Activated T-cell treated with anti-CD3 and anti-CD28 coated beads, Interleukin-2, amount 50 U/mL, for 1 hour (primary cell): ENCODE measurements at regions not wholly inside any gene's neighbourhood (a gene's known extent, or its start where the extent isn't known, plus 50 kb on each side); places are given as distances from the start of the nearest gene placed in this dataset.
A peak's percentile ranks its signal among the peaks of the same experiment; 100 is the strongest.

ENCODE experiments used
- DNase-seq: peaks from one replicate; pipeline ENCODE4 v3.0.0-alpha.2; 2020

- DNase-seq, result no peak
Measured at GRCh38 chr1:84759756-84760155, 69.5 kb upstream of the SSX2IP start.

- no peak for DNase-seq
Measured at GRCh38 chr1:84758968-84759491, 68.8 kb upstream of the SSX2IP start.

- DNase-seq, result no peak
Measured at GRCh38 chr1:84758476-84758875, 68.2 kb upstream of the SSX2IP start.

GRCh38 chr1:84757301-84757700 is 67.0 kb upstream of the SSX2IP start:
- no peak for DNase-seq

DNA sequence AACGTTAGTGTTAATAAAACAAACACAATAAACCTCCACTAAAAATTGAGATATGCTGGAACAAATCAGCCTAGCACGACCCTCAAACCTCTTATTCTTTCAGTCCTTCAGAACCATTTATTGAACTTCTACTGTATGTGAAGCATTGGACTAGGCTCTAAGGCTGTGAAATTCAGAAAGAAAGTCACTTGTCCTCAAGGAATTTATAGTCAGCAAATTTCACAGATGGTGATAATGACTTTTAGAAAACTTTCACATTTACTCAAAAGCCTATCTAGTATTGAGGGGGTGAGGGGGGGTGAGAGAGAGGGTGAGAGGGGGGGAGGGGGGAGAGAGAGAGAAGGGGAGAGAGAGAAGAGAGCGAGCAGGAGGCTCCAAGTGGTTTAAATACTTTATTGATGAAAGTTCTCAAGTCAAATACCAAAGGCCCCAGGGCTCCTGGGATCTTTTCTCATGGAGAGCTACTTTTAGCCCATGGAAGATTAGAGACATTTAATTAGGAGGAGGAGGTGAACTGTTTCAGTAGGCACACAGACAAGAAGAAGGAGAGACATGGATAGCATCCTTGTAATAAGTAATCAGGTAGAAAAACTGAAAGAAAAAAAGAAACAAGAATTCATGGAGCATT is 66.3 kb upstream of the SSX2IP start:
- no peak for DNase-seq

DNA sequence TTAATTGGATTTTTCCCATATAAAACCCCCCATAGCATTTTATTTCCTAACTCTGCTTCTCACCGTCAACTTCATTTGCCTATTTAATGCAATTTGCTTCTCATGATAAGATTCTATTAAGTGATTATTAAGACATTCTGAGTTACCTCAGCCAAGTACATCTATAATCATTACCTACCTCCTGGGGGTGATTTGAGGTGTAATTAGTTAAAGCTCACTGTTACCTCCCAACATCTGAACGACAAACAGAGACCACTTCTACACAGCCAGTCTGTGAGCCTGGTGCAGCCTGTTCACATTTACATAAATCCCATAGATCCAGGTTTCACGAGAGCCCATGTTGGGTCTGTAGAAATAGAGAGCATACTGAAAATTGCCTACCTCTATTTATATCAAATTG is 65.7 kb upstream of the SSX2IP start:
- DNase-seq, result no peak

DNA sequence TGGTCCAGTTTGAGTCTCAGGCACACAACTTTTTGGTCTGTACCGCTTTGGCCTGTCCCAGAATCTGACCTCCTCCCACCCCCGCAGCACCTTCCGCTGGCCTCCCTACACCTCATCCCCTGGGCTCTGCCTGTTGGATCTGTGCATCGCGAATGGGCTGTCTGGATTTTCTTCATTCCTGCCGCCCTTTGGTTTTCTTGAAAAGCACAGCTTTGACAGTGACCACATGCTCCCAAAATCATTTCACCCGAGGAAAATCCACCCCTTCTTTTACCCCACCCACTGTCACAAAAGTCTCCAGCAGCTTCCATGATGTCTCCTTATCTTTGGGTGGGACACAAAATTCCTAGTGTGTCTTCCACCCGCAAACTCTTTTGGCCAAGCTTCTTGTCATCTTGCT is 65.0 kb upstream of the SSX2IP start:
- no peak for DNase-seq

DNA sequence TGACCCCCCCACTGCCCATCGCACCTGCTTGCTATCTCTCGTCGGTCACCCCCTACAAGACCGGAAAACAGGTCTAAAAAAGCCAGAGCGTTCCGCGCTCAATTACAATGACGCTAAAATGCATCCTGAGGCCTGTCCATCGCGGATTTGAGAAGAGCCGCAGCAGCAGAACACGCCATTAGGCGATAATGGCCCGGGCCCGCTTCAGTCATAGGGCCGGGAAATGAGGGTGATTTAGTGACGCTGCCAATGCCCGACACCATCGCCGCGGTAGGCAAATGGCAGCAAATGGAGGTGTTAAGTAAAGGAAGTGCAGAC is 64.1 kb upstream of the SSX2IP start:
- DNase-seq, result no peak

DNA sequence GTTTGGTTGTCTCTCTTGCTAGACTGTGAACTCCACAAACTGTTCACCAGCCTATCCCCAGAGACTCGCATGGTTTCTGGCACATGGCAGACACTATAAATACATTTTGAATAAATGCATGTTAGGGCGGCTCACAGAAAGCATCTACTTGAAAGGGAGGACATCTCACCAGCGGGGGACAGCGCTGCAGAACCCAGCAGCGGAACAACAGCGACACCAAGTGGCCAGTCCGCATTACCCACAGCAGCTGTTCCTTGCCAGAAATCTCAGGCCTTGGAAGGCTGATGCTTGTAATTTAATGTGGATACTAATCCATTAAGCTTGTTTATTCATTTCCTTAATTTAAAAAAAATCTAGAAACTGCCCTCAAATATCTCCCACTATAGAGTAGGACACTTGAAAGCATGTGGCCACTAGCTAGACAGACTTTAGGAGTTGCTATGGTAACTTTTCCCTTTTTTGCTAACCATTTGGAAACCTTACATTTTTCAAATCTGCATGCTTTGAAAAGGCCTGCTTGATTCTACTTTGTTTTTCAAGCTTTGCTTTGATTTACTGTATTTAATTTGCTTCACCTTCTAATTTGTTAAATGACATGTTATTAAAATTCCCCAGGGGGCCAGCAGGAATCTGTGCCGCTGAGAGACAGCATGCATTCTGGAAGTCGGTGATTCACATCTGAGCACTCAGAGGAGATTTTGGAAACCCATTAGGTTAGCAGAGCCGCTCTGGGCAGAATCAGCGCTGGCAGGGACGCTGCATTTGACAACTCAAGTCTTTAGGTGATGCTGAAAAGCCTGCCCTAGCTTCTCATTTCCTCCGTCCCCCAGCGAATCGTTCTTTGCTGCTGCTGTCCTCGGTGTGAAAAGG is 63.5 kb upstream of the SSX2IP start:
- DNase-seq, result peak; percentile 80

- DNase-seq, result no peak
Measured at GRCh38 chr1:84750110-84750730, 60.0 kb upstream of the SSX2IP start.

GRCh38 chr1:84749427-84749826 is 59.2 kb upstream of the SSX2IP start:
- no peak for DNase-seq

DNA sequence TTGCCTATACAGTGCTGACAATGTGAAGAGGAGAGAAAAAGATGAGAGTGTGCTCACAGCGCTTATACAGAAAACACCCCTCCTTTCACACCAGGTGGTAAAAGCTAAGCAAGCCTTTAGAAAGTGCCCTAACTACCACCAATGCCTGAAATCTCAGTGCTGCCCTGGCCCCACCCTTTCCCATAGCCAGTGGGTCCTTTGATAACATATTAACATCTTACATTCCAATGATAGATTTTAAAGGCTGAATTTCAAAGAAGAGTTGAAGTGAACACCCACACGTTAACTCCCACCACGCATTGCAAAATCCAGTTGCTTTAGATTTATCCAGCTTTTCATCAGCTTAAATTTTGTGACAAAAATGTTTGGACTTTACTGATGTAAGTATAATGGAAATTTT is 58.1 kb upstream of the SSX2IP start:
- no peak for DNase-seq

DNA sequence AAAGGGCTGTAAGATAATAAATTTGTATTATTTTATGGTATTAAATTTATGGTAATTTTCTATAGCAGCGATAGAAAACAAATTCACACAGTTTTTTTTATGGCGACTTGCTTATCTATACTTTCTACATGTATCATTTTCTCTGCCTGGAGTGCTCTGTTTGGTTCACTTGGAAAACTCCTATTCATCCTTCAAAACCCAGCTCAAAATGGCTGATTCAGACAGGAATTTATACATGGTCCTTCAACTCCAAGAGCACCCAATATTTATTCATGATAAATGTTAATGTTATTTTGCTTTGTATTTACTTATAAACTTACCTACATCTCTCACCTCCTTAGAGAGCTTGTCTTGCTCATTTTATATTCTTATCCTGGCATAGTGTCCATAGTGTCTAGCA is 55.6 kb upstream of the SSX2IP start:
- no peak for DNase-seq

- DNase-seq, result no peak
Measured at GRCh38 chr1:84743896-84744295, 53.6 kb upstream of the SSX2IP start.

DNA sequence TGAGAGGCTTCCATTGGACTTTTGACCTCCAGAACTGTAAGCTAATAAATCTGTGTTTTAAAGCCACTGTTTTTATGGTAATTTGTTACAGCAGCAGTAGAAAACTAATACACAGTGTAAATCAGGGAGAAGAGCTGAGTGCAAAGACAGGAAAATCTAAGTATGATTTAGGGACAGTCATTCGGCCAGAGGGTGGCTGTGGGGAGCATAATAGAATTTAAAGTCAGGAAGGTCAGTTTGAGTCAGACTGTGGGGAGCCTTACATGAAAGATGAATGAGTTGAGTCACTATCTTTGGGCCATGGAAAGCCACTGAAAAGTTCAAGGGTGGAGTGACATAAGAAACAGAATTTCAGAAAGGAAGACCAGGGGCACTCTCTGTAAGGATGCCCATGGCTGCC is 52.4 kb upstream of the SSX2IP start:
- no peak for DNase-seq

- DNase-seq, result no peak
Measured at GRCh38 chr1:84740050-84740714, 49.9 kb upstream of the SSX2IP start.
